HG02938 (cell line): ENCODE measurements at regions not wholly inside any gene's neighbourhood (a gene's known extent, or its start where the extent isn't known, plus 50 kb on each side); places are given as distances from the start of the nearest gene placed in this dataset.

Experiments used
- ATAC-seq: cut with Tn5 transposase; IDR thresholded peaks from one replicate; pipeline ENCODE4 v1.9.1; 2021; ENCODE audit warnings: mild to moderate bottlenecking, moderate library complexity; ENCODE audit not compliant: unreplicated experiment

DNA sequence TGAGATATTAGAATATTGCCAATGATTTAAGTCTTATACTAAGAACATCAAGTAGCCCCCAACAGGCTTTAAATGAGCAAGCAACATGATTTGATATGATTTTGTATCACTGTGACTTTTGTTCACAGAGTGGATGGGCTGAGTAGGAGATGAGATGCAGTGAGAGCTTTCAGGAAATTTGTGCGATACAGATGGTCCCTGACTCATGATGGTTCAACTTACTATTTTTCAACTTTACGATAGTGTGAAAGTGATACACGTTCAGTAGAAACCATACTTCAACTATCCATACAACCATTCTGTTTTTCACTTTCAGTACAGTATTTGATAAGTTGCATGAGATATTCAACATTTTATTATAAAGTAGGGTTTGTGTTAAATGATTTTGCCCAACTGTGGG lies 78.7 kb upstream of the NWD2 start:
- ATAC-seq = no peak

DNA sequence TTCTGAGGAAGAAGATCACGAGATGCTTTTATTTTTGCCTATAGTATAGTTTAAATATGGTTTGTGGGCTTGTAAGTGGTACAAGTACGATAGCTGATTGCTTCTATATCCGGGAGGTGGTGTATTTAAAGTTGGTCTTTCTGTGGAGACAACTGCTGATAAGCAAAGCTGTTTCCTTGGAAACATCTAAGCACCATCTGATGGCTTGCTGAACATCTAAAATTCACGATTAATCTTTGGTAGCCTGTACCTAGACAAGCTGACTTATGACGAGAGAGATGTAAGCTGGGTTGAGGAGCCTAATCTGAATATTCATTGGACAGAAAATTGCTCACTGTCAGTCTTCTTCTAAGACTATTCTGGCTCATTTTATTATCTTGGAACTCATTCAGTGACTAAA lies 74.6 kb upstream of the NWD2 start:
- no peak for ATAC-seq

DNA sequence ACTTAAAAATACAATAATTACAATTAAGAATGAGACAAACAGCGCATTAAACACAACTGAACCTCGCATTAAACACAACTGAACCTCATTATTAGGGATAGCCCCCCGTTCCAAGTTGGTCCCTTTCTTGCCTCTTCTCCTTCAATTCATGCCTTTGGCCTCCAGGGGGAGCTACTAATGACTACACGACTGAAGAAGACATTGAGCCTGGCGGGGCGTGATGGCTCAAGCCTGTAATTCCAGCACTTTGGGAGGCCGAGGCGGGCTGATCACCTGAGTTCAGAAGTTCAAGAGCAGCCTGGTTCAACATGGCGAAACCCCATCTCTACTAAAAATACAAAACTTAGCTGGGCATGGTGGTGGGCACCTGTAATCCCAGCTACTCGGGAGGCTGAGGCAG lies 56.4 kb upstream of the NWD2 start:
- no peak for ATAC-seq
